ENCODE measurements at regions not wholly inside any gene's neighbourhood (a gene's known extent, or its start where the extent isn't known, plus 50 kb on each side); places are given as distances from the start of the nearest gene placed in this dataset.

DNA sequence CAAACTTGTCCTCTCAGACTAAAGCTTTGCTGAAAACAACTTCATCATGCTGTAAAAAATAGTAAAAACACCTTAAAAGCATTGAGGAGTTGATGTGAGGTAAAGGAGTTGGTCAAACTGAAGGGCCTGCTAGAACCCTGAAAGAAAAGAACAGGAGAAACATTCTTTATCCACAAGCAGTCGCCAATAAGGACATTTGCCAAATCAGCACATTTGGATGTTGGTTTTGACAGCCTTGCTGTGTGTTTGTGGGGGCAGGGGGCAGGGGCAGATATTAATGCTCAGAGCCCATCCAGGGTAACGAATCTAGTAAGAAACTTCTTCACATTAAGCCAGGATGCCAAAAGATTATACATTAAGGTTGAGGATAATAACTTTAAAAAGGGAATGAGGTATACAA lies 399.9 kb upstream of the ZFHX3 start:
- no peak for TF ChIP-seq CTCF (IDR thresholded peaks at IDR 0.05)

- TF ChIP-seq CTCF (IDR thresholded peaks at IDR 0.05), result no peak
Measured at GRCh38 chr16:73434621-73435020, 386.7 kb upstream of the ZFHX3 start.

DNA sequence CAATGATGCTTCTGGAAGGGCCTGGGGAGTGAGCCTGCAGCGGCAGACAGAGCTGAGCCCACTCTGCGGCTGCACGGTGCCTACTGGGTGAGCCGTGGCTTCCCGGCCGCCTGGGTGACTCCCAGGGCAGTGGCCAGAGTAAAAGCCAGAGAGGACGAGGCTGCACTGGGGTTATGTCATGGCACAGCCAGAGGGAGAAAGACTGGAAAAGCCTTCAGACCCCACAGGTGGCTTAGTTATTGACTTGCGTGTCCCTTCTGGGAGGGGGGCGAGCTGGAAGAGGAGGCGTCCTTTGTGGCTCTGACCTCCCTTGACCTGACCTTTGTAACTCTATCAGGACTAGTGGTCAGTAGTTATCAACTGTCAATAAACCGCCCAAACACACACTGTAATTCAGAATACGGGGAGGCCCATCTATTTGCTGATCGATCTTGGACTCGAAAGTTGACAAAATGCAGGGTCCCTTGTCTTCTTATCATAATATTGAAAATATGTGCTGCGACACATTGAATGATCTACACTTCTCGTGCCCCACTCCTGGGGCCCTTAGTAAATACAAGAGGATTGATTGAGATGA lies 385.9 kb upstream of the ZFHX3 start:
- TF ChIP-seq CTCF (IDR thresholded peaks at IDR 0.05), result no peak

DNA sequence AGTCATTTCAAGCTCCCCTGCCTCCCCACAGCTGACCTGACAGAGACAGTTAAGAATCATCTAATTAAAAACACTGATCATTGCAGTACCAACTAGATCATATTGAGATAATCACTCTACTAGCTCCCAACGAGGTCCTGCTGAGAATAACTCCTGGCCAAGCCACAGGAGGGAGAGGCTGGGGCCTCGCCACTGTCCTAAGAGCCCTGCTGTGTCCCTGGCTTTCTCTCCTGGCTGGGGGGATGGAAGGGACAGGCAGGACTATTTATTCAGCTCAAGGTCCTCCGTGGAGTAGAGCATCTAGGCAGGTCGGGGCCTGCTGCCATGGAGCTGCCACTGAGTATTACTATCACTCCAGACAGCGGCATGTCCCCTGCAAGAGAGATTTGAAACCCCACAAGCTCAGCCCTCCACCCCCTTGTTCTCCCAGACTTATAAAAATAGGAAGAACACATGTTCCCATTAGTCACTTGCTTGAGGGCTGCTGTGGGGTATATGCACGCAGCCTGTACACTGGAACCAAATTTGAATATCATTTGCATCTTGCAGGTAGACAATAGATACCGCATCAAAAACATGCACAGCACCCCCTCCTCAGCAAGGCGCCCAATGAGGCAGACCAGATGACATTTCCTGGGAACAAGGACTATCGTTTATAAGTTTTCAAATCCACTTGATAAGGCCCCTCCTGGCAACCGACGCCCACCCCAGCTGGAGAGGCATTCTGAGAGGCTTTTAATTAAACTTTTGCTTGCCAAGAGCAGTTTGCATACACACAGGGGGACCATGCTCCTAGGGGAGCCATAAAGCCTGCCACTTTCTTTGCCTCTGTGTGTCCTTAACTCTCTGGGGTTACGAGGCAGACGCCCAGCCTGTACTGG lies 385.2 kb upstream of the ZFHX3 start:
- TF ChIP-seq CTCF (IDR thresholded peaks at IDR 0.05), result no peak

GRCh38 chr16:73430138-73430537 lies 382.2 kb upstream of the ZFHX3 start:
- no peak for TF ChIP-seq CTCF (IDR thresholded peaks at IDR 0.05)

- no peak for TF ChIP-seq CTCF (IDR thresholded peaks at IDR 0.05)
Measured at GRCh38 chr16:73428121-73428520, 380.2 kb upstream of the ZFHX3 start.

GRCh38 chr16:73427164-73427563 lies 379.2 kb upstream of the ZFHX3 start:
- TF ChIP-seq CTCF (IDR thresholded peaks at IDR 0.05), result no peak

Data from LNCAP (cell line).